ENCODE measurements at regions not wholly inside any gene's neighbourhood (a gene's known extent, or its start where the extent isn't known, plus 50 kb on each side); places are given as distances from the start of the nearest gene placed in this dataset.

DNA sequence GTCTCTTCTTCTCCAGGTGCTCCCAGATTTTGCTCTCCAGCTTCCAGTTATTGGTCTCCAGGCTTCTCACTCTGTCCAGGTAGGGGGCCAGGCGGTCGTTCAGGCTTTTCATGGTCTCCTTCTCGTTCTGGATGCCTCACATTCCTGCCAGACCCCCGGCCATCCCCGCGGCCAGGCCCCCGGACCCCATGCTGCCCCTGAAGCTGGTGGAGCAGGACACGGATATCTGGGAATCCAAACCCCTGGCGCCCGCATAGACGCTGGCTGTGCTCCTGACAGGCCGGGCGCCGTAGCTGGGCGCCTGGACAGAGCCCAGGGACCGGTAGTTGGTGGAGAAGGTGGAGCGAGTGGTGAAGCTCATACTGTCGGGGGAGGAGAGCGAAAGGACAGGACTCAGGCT lies 534.4 kb upstream of the TLE4 start:
- TF ChIP-seq, protein P1, sequence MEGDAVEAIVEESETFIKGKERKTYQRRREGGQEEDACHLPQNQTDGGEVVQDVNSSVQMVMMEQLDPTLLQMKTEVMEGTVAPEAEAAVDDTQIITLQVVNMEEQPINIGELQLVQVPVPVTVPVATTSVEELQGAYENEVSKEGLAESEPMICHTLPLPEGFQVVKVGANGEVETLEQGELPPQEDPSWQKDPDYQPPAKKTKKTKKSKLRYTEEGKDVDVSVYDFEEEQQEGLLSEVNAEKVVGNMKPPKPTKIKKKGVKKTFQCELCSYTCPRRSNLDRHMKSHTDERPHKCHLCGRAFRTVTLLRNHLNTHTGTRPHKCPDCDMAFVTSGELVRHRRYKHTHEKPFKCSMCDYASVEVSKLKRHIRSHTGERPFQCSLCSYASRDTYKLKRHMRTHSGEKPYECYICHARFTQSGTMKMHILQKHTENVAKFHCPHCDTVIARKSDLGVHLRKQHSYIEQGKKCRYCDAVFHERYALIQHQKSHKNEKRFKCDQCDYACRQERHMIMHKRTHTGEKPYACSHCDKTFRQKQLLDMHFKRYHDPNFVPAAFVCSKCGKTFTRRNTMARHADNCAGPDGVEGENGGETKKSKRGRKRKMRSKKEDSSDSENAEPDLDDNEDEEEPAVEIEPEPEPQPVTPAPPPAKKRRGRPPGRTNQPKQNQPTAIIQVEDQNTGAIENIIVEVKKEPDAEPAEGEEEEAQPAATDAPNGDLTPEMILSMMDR (IDR thresholded peaks at IDR 0.05; ENCODE audit: insufficient read depth, low read depth, low read length), result no peak
- no peak for TF ChIP-seq EZH2 (IDR thresholded peaks at IDR 0.05; ENCODE audit: insufficient read depth, low read length)

All from astrocyte (in vitro differentiated cells and primary cell).